GM23338 (cell line): ENCODE measurements at regions not wholly inside any gene's neighbourhood (a gene's known extent, or its start where the extent isn't known, plus 50 kb on each side); places are given as distances from the start of the nearest gene placed in this dataset.

Experiments
- ATAC-seq: fragments of 200-7000 bp; cut with Tn5 transposase; 3 replicates; pipeline ENCODE4 v1.9.1; 2020
- DNase-seq: peaks from one replicate; pipeline ENCODE4 v3.0.0-alpha.2; 2015; ENCODE audit warnings: low spot score
- H2AFZ ChIP-seq: fragments of 200-600 bp; sonication (generic); 2 replicates; pipeline ENCODE4 v1.8.0; 2016; ENCODE audit warnings: antibody characterized with exemption, mild to moderate bottlenecking, moderate library complexity
- H3F3A ChIP-seq: fragments of 200-600 bp; sonication (generic); replicated peaks from 2 replicates; pipeline ENCODE4 v1.8.0; 2017; ENCODE audit warnings: antibody characterized with exemption, mixed run types, low read depth
- H3K27ac ChIP-seq: fragments of 200-600 bp; sonication (generic); 2 replicates; pipeline ENCODE4 v1.6.1; 2016; ENCODE audit warnings: low read depth
- H3K27me3 ChIP-seq: fragments of 200-600 bp; sonication (generic); 2 replicates; pipeline ENCODE4 v1.8.0; 2016; ENCODE audit warnings: mild to moderate bottlenecking, mixed run types, moderate library complexity; ENCODE audit not compliant: insufficient read depth
- H3K36me3 ChIP-seq: fragments of 200-600 bp; sonication (generic); 2 replicates; pipeline ENCODE4 v1.8.0; 2016; ENCODE audit warnings: mild to moderate bottlenecking; ENCODE audit not compliant: insufficient read depth
- H3K4me1 ChIP-seq: fragments of 200-600 bp; sonication (generic); 2 replicates; pipeline ENCODE4 v1.8.0; 2016; ENCODE audit warnings: mild to moderate bottlenecking, moderate library complexity; ENCODE audit not compliant: insufficient read depth
- H3K4me2 ChIP-seq: fragments of 200-600 bp; sonication (generic); 2 replicates; pipeline ENCODE4 v1.7.1; 2017; ENCODE audit warnings: mixed run types
- H3K4me3 ChIP-seq: fragments of 200-600 bp; sonication (generic); 2 replicates; pipeline ENCODE4 v1.6.1; 2016; ENCODE audit warnings: mixed run types
- H3K79me2 ChIP-seq: fragments of 200-600 bp; sonication (generic); replicated peaks from 2 replicates; pipeline ENCODE4 v1.8.0; 2017; ENCODE audit warnings: mild to moderate bottlenecking; ENCODE audit not compliant: insufficient read depth
- H3K9me2 ChIP-seq: fragments of 200-600 bp; sonication (generic); 2 replicates; pipeline ENCODE4 v1.8.0; 2017; ENCODE audit not compliant: insufficient read depth
- H4K20me1 ChIP-seq: fragments of 200-600 bp; sonication (generic); replicated peaks from 2 replicates; pipeline ENCODE4 v1.8.0; 2017; ENCODE audit warnings: mild to moderate bottlenecking; ENCODE audit not compliant: insufficient read depth
- H3K27ac Mint-ChIP-seq: 2 replicates; pipeline ENCODE4 v1.8.0; 2020; ENCODE audit warnings: inconsistent platforms, mild to moderate bottlenecking, moderate library complexity, mixed read lengths
- H3K27me3 Mint-ChIP-seq: 3 replicates; pipeline ENCODE4 v1.8.0; 2022; ENCODE audit warnings: low read depth, mild to moderate bottlenecking, moderate library complexity, mixed read lengths, inconsistent platforms; ENCODE audit not compliant: insufficient read depth, poor library complexity
- H3K36me3 Mint-ChIP-seq: 3 replicates; pipeline ENCODE4 v1.8.0; 2021; ENCODE audit warnings: low read depth, mild to moderate bottlenecking, inconsistent platforms, moderate library complexity, mixed read lengths
- H3K4me1 Mint-ChIP-seq: 3 replicates; pipeline ENCODE4 v1.8.0; 2020; ENCODE audit warnings: mild to moderate bottlenecking, inconsistent platforms, mixed read lengths
- H3K4me3 Mint-ChIP-seq: 3 replicates; pipeline ENCODE4 v1.8.0; 2021; ENCODE audit warnings: moderate library complexity, mild to moderate bottlenecking, inconsistent platforms, mixed read lengths
- H3K9me3 Mint-ChIP-seq: 3 replicates; pipeline ENCODE4 v1.8.0; 2020; ENCODE audit warnings: moderate library complexity, mild to moderate bottlenecking, inconsistent platforms, mixed read lengths
- CREB1 ChIP-seq: fragments of 250-450 bp; sonication (Bioruptor Pico); IDR thresholded peaks from 2 replicates; pipeline ENCODE4 v1.5.0; 2020; ENCODE audit warnings: low read depth, mild to moderate bottlenecking, moderate library complexity
- EZH2 ChIP-seq: fragments of 200-600 bp; sonication (generic); IDR thresholded peaks from one replicate; pipeline ENCODE4 v1.8.0; 2017; ENCODE audit warnings: antibody characterized with exemption, mild to moderate bottlenecking, low read depth; ENCODE audit not compliant: unreplicated experiment
- EZH2phosphoT487 ChIP-seq: fragments of 200-600 bp; sonication (generic); IDR thresholded peaks from one replicate; pipeline ENCODE4 v1.8.1; 2018; ENCODE audit warnings: antibody characterized with exemption; ENCODE audit not compliant: unreplicated experiment
- JUNB ChIP-seq: IDR thresholded peaks from one replicate; pipeline ENCODE4 v1.6.1; 2016; ENCODE audit warnings: antibody characterized with exemption; ENCODE audit not compliant: unreplicated experiment
- NANOG ChIP-seq: IDR thresholded peaks from 2 replicates; pipeline ENCODE4 v1.6.1; 2016; ENCODE audit warnings: antibody characterized with exemption, borderline replicate concordance
- POLR2AphosphoS5 ChIP-seq: IDR thresholded peaks from 2 replicates; pipeline ENCODE4 v1.6.1; 2016; ENCODE audit warnings: antibody characterized with exemption, low read depth
- STAT1 ChIP-seq: IDR thresholded peaks from one replicate; pipeline ENCODE4 v1.6.1; 2016; ENCODE audit warnings: antibody characterized with exemption; ENCODE audit not compliant: unreplicated experiment
- ZNF114 ChIP-seq: fragments of 250-450 bp; sonication (Bioruptor Pico); IDR thresholded peaks from 2 replicates; pipeline ENCODE4 v1.5.0; 2020; ENCODE audit warnings: mild to moderate bottlenecking, moderate library complexity
- ZNF331 ChIP-seq: fragments of 250-450 bp; sonication (Bioruptor Pico); IDR thresholded peaks from 2 replicates; pipeline ENCODE4 v1.5.0; 2020; ENCODE audit warnings: low read depth, mild to moderate bottlenecking, moderate library complexity
- TF ChIP-seq, protein P1 (sequence below): IDR thresholded peaks from 2 replicates; pipeline ENCODE4 v1.6.1; 2016; ENCODE audit warnings: antibody characterized with exemption
- TF ChIP-seq, protein P2 (sequence below): IDR thresholded peaks from one replicate; pipeline ENCODE4 v1.6.1; 2018; ENCODE audit warnings: antibody characterized with exemption; ENCODE audit not compliant: unreplicated experiment
- TF ChIP-seq, protein P3 (sequence below): fragments of 250-450 bp; sonication (Bioruptor Pico); IDR thresholded peaks from 2 replicates; pipeline ENCODE4 v1.5.0; 2020; ENCODE audit warnings: mild to moderate bottlenecking, moderate library complexity
- TF ChIP-seq, protein P4 (sequence below), 2 experiments: fragments of 200-600 bp in 1 of 2; sonication (generic) in 1 of 2; conservative IDR thresholded peaks; 2 replicates each; pipeline versions ENCODE4 v1.5.1 to v1.6.1; 2016 to 2017; ENCODE audit warnings: antibody characterized with exemption in 2 of 2, low read depth in 2 of 2, mild to moderate bottlenecking in 2 of 2, moderate library complexity in 1 of 2

DNA sequence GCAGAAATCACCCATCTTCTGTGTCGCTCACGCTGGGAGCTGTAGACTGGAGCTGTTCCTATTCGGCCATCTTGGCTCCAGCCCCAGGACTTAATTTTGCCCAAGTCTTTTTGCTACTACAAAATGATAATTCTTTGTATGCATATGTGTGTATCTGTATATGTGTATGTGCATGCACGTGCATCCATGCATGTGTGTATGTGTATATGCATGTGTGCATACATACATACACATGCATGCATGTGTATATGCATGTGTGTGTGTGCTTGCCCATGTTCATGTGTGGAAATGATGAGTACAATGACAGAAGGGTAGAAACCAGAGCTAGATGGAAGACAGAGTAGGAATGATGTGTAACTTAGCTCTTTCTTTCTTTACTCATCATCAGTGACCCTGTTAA is 497.9 kb upstream of the SPRED2 start:
- no peak overlapping the region for H3K27ac ChIP-seq
- no peaks in the 10 kb centered on the region for H3K4me1 ChIP-seq
- no peak overlapping the region for H2AFZ ChIP-seq
- H4K20me1 ChIP-seq: no peaks in the 10 kb centered on the region
- Mint-ChIP-seq H3K27me3 (no peaks in the 10 kb centered on the region), H3K36me3 (peaks cover 14% of the 10 kb centered on the region; the same call in 2 of the 3 replicates), H3K27ac (no peak overlapping the region), H3K4me3 (no peak overlapping the region), H3K4me1 (0 out of 3 replicates have a peak, but pooled peaks cover 2% of the 10 kb centered on the region), H3K9me3 (peaks cover 23% of the 10 kb centered on the region)
- no peak for DNase-seq
- no peak overlapping the region for H3K4me2 ChIP-seq
- TF ChIP-seq, protein P1, sequence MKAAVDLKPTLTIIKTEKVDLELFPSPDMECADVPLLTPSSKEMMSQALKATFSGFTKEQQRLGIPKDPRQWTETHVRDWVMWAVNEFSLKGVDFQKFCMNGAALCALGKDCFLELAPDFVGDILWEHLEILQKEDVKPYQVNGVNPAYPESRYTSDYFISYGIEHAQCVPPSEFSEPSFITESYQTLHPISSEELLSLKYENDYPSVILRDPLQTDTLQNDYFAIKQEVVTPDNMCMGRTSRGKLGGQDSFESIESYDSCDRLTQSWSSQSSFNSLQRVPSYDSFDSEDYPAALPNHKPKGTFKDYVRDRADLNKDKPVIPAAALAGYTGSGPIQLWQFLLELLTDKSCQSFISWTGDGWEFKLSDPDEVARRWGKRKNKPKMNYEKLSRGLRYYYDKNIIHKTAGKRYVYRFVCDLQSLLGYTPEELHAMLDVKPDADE: no peak
- TF ChIP-seq, protein P2, sequence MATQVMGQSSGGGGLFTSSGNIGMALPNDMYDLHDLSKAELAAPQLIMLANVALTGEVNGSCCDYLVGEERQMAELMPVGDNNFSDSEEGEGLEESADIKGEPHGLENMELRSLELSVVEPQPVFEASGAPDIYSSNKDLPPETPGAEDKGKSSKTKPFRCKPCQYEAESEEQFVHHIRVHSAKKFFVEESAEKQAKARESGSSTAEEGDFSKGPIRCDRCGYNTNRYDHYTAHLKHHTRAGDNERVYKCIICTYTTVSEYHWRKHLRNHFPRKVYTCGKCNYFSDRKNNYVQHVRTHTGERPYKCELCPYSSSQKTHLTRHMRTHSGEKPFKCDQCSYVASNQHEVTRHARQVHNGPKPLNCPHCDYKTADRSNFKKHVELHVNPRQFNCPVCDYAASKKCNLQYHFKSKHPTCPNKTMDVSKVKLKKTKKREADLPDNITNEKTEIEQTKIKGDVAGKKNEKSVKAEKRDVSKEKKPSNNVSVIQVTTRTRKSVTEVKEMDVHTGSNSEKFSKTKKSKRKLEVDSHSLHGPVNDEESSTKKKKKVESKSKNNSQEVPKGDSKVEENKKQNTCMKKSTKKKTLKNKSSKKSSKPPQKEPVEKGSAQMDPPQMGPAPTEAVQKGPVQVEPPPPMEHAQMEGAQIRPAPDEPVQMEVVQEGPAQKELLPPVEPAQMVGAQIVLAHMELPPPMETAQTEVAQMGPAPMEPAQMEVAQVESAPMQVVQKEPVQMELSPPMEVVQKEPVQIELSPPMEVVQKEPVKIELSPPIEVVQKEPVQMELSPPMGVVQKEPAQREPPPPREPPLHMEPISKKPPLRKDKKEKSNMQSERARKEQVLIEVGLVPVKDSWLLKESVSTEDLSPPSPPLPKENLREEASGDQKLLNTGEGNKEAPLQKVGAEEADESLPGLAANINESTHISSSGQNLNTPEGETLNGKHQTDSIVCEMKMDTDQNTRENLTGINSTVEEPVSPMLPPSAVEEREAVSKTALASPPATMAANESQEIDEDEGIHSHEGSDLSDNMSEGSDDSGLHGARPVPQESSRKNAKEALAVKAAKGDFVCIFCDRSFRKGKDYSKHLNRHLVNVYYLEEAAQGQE: no peak
- TF ChIP-seq CREB1 (CRISPR knock-in tag) (no peak), EZH2phosphoT487 (no peak), STAT1 (no peak), ZNF331 (CRISPR knock-in tag) (no peak), EZH2 (no peak), POLR2AphosphoS5 (no peak), ZNF114 (CRISPR knock-in tag) (no peak), NANOG (no peak), JUNB (no peak)
- TF ChIP-seq, protein P3, sequence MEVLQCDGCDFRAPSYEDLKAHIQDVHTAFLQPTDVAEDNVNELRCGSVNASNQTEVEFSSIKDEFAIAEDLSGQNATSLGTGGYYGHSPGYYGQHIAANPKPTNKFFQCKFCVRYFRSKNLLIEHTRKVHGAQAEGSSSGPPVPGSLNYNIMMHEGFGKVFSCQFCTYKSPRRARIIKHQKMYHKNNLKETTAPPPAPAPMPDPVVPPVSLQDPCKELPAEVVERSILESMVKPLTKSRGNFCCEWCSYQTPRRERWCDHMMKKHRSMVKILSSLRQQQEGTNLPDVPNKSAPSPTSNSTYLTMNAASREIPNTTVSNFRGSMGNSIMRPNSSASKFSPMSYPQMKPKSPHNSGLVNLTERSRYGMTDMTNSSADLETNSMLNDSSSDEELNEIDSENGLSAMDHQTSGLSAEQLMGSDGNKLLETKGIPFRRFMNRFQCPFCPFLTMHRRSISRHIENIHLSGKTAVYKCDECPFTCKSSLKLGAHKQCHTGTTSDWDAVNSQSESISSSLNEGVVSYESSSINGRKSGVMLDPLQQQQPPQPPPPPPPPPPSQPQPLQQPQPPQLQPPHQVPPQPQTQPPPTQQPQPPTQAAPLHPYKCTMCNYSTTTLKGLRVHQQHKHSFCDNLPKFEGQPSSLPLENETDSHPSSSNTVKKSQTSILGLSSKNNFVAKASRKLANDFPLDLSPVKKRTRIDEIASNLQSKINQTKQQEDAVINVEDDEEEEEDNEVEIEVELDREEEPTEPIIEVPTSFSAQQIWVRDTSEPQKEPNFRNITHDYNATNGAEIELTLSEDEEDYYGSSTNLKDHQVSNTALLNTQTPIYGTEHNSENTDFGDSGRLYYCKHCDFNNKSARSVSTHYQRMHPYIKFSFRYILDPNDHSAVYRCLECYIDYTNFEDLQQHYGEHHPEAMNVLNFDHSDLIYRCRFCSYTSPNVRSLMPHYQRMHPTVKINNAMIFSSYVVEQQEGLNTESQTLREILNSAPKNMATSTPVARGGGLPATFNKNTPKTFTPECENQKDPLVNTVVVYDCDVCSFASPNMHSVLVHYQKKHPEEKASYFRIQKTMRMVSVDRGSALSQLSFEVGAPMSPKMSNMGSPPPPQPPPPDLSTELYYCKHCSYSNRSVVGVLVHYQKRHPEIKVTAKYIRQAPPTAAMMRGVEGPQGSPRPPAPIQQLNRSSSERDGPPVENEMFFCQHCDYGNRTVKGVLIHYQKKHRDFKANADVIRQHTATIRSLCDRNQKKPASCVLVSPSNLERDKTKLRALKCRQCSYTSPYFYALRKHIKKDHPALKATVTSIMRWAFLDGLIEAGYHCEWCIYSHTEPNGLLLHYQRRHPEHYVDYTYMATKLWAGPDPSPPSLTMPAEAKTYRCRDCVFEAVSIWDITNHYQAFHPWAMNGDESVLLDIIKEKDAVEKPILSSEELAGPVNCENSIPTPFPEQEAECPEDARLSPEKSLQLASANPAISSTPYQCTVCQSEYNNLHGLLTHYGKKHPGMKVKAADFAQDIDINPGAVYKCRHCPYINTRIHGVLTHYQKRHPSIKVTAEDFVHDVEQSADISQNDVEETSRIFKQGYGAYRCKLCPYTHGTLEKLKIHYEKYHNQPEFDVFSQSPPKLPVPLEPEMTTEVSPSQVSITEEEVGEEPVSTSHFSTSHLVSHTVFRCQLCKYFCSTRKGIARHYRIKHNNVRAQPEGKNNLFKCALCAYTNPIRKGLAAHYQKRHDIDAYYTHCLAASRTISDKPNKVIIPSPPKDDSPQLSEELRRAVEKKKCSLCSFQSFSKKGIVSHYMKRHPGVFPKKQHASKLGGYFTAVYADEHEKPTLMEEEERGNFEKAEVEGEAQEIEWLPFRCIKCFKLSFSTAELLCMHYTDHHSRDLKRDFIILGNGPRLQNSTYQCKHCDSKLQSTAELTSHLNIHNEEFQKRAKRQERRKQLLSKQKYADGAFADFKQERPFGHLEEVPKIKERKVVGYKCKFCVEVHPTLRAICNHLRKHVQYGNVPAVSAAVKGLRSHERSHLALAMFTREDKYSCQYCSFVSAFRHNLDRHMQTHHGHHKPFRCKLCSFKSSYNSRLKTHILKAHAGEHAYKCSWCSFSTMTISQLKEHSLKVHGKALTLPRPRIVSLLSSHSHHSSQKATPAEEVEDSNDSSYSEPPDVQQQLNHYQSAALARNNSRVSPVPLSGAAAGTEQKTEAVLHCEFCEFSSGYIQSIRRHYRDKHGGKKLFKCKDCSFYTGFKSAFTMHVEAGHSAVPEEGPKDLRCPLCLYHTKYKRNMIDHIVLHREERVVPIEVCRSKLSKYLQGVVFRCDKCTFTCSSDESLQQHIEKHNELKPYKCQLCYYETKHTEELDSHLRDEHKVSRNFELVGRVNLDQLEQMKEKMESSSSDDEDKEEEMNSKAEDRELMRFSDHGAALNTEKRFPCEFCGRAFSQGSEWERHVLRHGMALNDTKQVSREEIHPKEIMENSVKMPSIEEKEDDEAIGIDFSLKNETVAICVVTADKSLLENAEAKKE (CRISPR knock-in tag): no peak
- TF ChIP-seq, protein P4, sequence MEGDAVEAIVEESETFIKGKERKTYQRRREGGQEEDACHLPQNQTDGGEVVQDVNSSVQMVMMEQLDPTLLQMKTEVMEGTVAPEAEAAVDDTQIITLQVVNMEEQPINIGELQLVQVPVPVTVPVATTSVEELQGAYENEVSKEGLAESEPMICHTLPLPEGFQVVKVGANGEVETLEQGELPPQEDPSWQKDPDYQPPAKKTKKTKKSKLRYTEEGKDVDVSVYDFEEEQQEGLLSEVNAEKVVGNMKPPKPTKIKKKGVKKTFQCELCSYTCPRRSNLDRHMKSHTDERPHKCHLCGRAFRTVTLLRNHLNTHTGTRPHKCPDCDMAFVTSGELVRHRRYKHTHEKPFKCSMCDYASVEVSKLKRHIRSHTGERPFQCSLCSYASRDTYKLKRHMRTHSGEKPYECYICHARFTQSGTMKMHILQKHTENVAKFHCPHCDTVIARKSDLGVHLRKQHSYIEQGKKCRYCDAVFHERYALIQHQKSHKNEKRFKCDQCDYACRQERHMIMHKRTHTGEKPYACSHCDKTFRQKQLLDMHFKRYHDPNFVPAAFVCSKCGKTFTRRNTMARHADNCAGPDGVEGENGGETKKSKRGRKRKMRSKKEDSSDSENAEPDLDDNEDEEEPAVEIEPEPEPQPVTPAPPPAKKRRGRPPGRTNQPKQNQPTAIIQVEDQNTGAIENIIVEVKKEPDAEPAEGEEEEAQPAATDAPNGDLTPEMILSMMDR (conservative IDR thresholded peaks at IDR 0.05; ENCODE audit: low read depth in 2 of 2): no peak
- H3K9me2 ChIP-seq: 0 out of 2 replicates have a peak, but pooled peaks cover 5% of the 10 kb centered on the region
- H3K36me3 ChIP-seq: no peaks in the 10 kb centered on the region
- H3K27me3 ChIP-seq: no peaks in the 10 kb centered on the region
- no peaks in the 10 kb centered on the region for H3F3A ChIP-seq
- ATAC-seq: no peak
- no peaks in the 10 kb centered on the region for H3K79me2 ChIP-seq
- H3K4me3 ChIP-seq: no peak overlapping the region
